HepG2 (cell line): ENCODE measurements at regions not wholly inside any gene's neighbourhood (a gene's known extent, or its start where the extent isn't known, plus 50 kb on each side); places are given as distances from the start of the nearest gene placed in this dataset.

Source experiments
- ATAC-seq: fragments of 200-7000 bp; cut with Tn5 transposase; 3 replicates; pipeline ENCODE4 v1.9.1; 2020; ENCODE audit warnings: mild to moderate bottlenecking, moderate library complexity
- BruUV-seq: library from RNA; stranded (reverse); fragments of 400-500 nt; replicated peaks from 2 replicates; lab custom pipeline; 2021; lab: Mats Ljungman, UMichigan
- CTCF ChIA-PET: fragments of 300-600 bp; formaldehyde crosslinking; extraction: SDS; loops from one replicate; lab custom pipeline; 2021; ENCODE audit warnings: low total read pairs, inconsistent platforms, low intra/inter-chr PET ratio; lab: Yijun Ruan, JAX
- POLR2A ChIA-PET: fragments of 350-600 bp; sonication (Branson Sonifier 250); formaldehyde crosslinking; loops from one replicate; lab custom pipeline; 2020; ENCODE audit warnings: antibody characterized with exemption, inconsistent platforms; lab: Yijun Ruan, JAX
- DNase-seq: peaks from one replicate; pipeline ENCODE4 v3.0.0-alpha.2; 2015; ENCODE audit warnings: low spot score
- FAIRE-seq: peaks from 3 replicates; lab custom pipeline; 2011; peaks lifted over from hg19 to GRCh38; lab: Jason Lieb, UNC
- H2AFZ ChIP-seq: one replicate; pipeline ENCODE4 v1.6.1; 2011; ENCODE audit warnings: low read length, inconsistent platforms
- H3K27ac ChIP-seq: fragments of 300-600 bp; 3 replicates; pipeline ENCODE4 v1.8.0; 2011; ENCODE audit warnings: mixed run types, mild to moderate bottlenecking, mixed read lengths, low read length, inconsistent platforms; ENCODE audit not compliant: insufficient read depth; ENCODE audit errors: extremely low read length
- H3K27me3 ChIP-seq, 2 experiments: fragments of 200-600 bp in 1 of 2; 2 replicates in 1 of 2; 3 replicates in 1 of 2; pipeline versions ENCODE4 v1.6.0 to v1.8.0; 2011; ENCODE audit warnings: low read length in 2 of 2, mild to moderate bottlenecking in 2 of 2, moderate library complexity in 2 of 2, inconsistent platforms in 1 of 2; ENCODE audit not compliant: insufficient read depth in 2 of 2, control insufficient read depth in 1 of 2
- H3K36me3 ChIP-seq, 2 experiments: fragments of 200-600 bp in 1 of 2; replicated peaks in 1 of 2; 2 replicates in 1 of 2; 3 replicates in 1 of 2; pipeline versions ENCODE4 v1.5.1 to v1.8.0; 2011; ENCODE audit warnings: low read length in 2 of 2, inconsistent platforms in 1 of 2; ENCODE audit not compliant: insufficient read depth in 2 of 2, control insufficient read depth in 1 of 2
- H3K4me1 ChIP-seq: 2 replicates; pipeline ENCODE4 v1.5.1; 2012; ENCODE audit warnings: low read length, inconsistent platforms; ENCODE audit not compliant: insufficient read depth
- H3K4me2 ChIP-seq: 2 replicates; pipeline ENCODE4 v1.6.0; 2011; ENCODE audit warnings: low read depth, low read length, inconsistent platforms
- H3K4me3 ChIP-seq, 3 experiments: fragments of 200-600 bp in 1 of 3; sonication (generic), shearing (Covaris generic) in 1 of 3; replicated peaks in 1 of 3; 2 replicates each; pipeline ENCODE4 v1.5.1; 2011 to 2016; ENCODE audit warnings: low read length in 3 of 3, inconsistent platforms in 2 of 3, low read depth in 2 of 3, mild to moderate bottlenecking in 2 of 3, control low read depth in 1 of 3, mixed read lengths in 1 of 3; ENCODE audit not compliant: insufficient read depth in 1 of 3
- H3K79me2 ChIP-seq: one replicate; pipeline ENCODE4 v1.6.1; 2011; ENCODE audit warnings: low read length, inconsistent platforms; ENCODE audit not compliant: insufficient read depth
- H3K9ac ChIP-seq: 2 replicates; pipeline ENCODE4 v1.6.0; 2011; ENCODE audit warnings: mild to moderate bottlenecking, low read depth, low read length, inconsistent platforms; ENCODE audit not compliant: insufficient read depth
- H3K9me3 ChIP-seq: 2 replicates; pipeline ENCODE4 v1.5.1; 2012; ENCODE audit warnings: mild to moderate bottlenecking, low read length
- H4K20me1 ChIP-seq: 2 replicates; pipeline ENCODE4 v1.6.0; 2011; ENCODE audit warnings: inconsistent platforms, mild to moderate bottlenecking, low read length, moderate library complexity; ENCODE audit not compliant: insufficient read depth
- CENPT ChIP-seq: sonication (generic); formaldehyde crosslinking; IDR thresholded peaks from 2 replicates; pipeline ENCODE4 v1.8.0; 2022; ENCODE audit warnings: low read depth, mild to moderate bottlenecking, moderate library complexity, missing genetic modification reagents
- HDAC6 ChIP-seq: fragments of 200-600 bp; sonication (generic); IDR thresholded peaks from 2 replicates; pipeline ENCODE4 v1.7.0; 2017; ENCODE audit warnings: mild to moderate bottlenecking, antibody characterized with exemption, low read length, low read depth
- HOXA9 ChIP-seq: sonication (generic); formaldehyde crosslinking; IDR thresholded peaks from 2 replicates; pipeline ENCODE4 v1.8.1; 2022; ENCODE audit warnings: missing genetic modification reagents, mild to moderate bottlenecking, moderate library complexity, borderline replicate concordance
- IKZF4 ChIP-seq: sonication (generic); formaldehyde crosslinking; IDR thresholded peaks from 2 replicates; pipeline ENCODE4 v1.5.1; 2020; ENCODE audit warnings: borderline replicate concordance, mild to moderate bottlenecking, low read depth, missing genetic modification reagents; ENCODE audit errors: not compliant biosample characterization
- KLF15 ChIP-seq: sonication (generic); formaldehyde crosslinking; IDR thresholded peaks from 2 replicates; pipeline ENCODE4 v1.8.1; 2023; ENCODE audit warnings: borderline replicate concordance, mild to moderate bottlenecking, inconsistent platforms, missing genetic modification reagents, mixed read lengths
- MED8 ChIP-seq: sonication (generic); formaldehyde crosslinking; IDR thresholded peaks from 2 replicates; pipeline ENCODE4 v1.8.1; 2023; ENCODE audit warnings: mild to moderate bottlenecking, missing genetic modification reagents; ENCODE audit not compliant: insufficient replicate concordance
- NCOA5 ChIP-seq: sonication (generic); formaldehyde crosslinking; IDR thresholded peaks from 2 replicates; pipeline ENCODE4 v1.4.0; 2020; ENCODE audit warnings: missing genetic modification reagents
- NONO ChIP-seq, 2 experiments: fragments of 450-650 bp in 1 of 2; sonication (generic) in 1 of 2; formaldehyde crosslinking in 1 of 2; IDR thresholded peaks in 1 of 2; conservative IDR thresholded peaks in 1 of 2; 2 replicates each; pipeline versions ENCODE4 v1.6.1 to v1.8.0; 2017 to 2022; ENCODE audit warnings: mild to moderate bottlenecking in 1 of 2, missing genetic modification reagents in 1 of 2, moderate library complexity in 1 of 2
- PREB ChIP-seq: sonication (generic); formaldehyde crosslinking; IDR thresholded peaks from 2 replicates; pipeline ENCODE4 v1.4.0; 2020; ENCODE audit warnings: missing genetic modification reagents
- SPEN ChIP-seq: sonication (generic); formaldehyde crosslinking; IDR thresholded peaks from 2 replicates; pipeline ENCODE4 v1.5.1; 2020; ENCODE audit warnings: low read depth, mild to moderate bottlenecking, missing genetic modification reagents
- SRSF9 ChIP-seq: fragments of 200-400 bp; formaldehyde crosslinking; IDR thresholded peaks from 2 replicates; pipeline ENCODE4 v1.6.1; 2018; ENCODE audit warnings: borderline replicate concordance, mild to moderate bottlenecking, low read depth, low read length; ENCODE audit not compliant: insufficient read depth, poor library complexity, severe bottlenecking
- ZNF558 ChIP-seq: sonication (generic); formaldehyde crosslinking; IDR thresholded peaks from 2 replicates; pipeline ENCODE4 v1.9.0; 2022; ENCODE audit warnings: mild to moderate bottlenecking, missing genetic modification reagents, borderline replicate concordance
- WGBS: methylation state at CpG from one replicate; pipeline ENCODE4 v1.1.6; 2017; ENCODE audit warnings: low lambda C conversion rate; 5-methylcytosine and 5-hydroxymethylcytosine counted together
- in situ Hi-C: cut with HindIII; loops from 2 replicates; pipeline ENCODE4 v1.10.0; 2017; ENCODE audit warnings: low pct_unique_long_range_greater_than_20kb; ENCODE audit not compliant: extremely low pct_ligation_motif_present
- intact Hi-C: fragments of 100-400 bp; cut with micrococcal nuclease; formaldehyde crosslinking; loops from one replicate; pipeline ENCODE4 v1.10.0; 2022; ENCODE audit not compliant: unreplicated experiment

- no peak overlapping the region for H3K9ac ChIP-seq
- CTCF ChIA-PET: no interaction called here
- no peak overlapping the region for H2AFZ ChIP-seq
- no peaks in the 10 kb centered on the region for H3K79me2 ChIP-seq
- under 1% methylated on average over 8 of the region's 8 CpGs for WGBS
- intact Hi-C loops (no loop called here), in situ Hi-C loops (no loop called here)
- POLR2A ChIA-PET: no interaction called here
- H3K27ac ChIP-seq: no peak overlapping the region
- H3K4me2 ChIP-seq: no peak overlapping the region
- no peaks in the 10 kb centered on the region for H3K9me3 ChIP-seq
- ATAC-seq (no peak), DNase-seq (no peak), FAIRE-seq (no peak)
- no peak overlapping the region for H3K4me3 ChIP-seq
- no peaks in the 10 kb centered on the region for H3K36me3 ChIP-seq
- H3K4me1 ChIP-seq: no peaks in the 10 kb centered on the region
- H4K20me1 ChIP-seq: no peaks in the 10 kb centered on the region
- H3K27me3 ChIP-seq: no peaks in the 10 kb centered on the region
- no peak for TF ChIP-seq IKZF4 (CRISPR knock-in tag)
- no peak for TF ChIP-seq HOXA9 (CRISPR knock-in tag)
- no peak for TF ChIP-seq HDAC6
- no peak for TF ChIP-seq CENPT
- TF ChIP-seq NONO (IDR thresholded peaks at IDR 0.05): no peak
- TF ChIP-seq NONO (CRISPR knock-in tag; conservative IDR thresholded peaks at IDR 0.05): no peak
- TF ChIP-seq SRSF9: no peak
- no peak for TF ChIP-seq SPEN (CRISPR knock-in tag)
- TF ChIP-seq ZNF558: no peak
- no peak for TF ChIP-seq KLF15 (CRISPR knock-in tag)
- no peak for TF ChIP-seq PREB (CRISPR knock-in tag)
- TF ChIP-seq MED8 (CRISPR knock-in tag): no peak
- no peak for TF ChIP-seq NCOA5 (CRISPR knock-in tag)
- no TSS peak for BruUV-seq
Measured at GRCh38 chr5:57577432-57578175, 95.0 kb upstream of the ACTBL2 start.
